Gastroesophageal sphincter (tissue), 3 donors: ENCODE measurements at regions not wholly inside any gene's neighbourhood (a gene's known extent, or its start where the extent isn't known, plus 50 kb on each side); places are given as distances from the start of the nearest gene placed in this dataset.

Source experiments
- POLR2A ChIP-seq, 2 donors: fragments of 450-650 bp; IDR thresholded peaks; one replicate each; pipeline ENCODE4 v1.6.1; 2017; ENCODE audit warnings: antibody characterized with exemption in 2 of 2, mild to moderate bottlenecking in 2 of 2, moderate library complexity in 1 of 2
- TF ChIP-seq, protein P1 (sequence below), 4 experiments: fragments of 200-600 bp in 2 of 4; fragments of 450-650 bp in 2 of 4; sonication (generic) in 1 of 4; IDR thresholded peaks; one replicate each; pipeline ENCODE4 v1.5.1; 2017 to 2019; ENCODE audit warnings: antibody characterized with exemption in 4 of 4, mild to moderate bottlenecking in 2 of 4, moderate library complexity in 2 of 4

DNA sequence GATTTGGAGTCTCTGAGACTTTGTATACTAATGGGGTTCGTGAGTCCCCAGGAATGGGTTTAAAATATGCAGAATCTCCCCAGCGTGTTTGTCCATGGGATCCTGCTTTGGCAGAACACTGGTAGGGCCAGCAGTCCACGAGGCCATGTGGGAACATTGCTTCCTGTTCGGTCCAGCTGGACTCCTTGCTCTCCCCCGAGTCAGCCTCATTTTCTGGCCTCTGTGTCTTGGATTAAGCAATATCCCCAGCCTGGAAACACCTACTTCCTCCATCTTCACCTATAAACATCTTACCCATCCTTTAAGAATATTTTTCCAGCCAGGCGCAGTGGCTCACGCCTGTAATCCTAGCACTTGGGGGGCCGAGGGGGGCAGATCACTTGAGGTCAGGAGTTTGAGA, 142.4 kb downstream of the NAV1 start:
- TF ChIP-seq, protein P1, sequence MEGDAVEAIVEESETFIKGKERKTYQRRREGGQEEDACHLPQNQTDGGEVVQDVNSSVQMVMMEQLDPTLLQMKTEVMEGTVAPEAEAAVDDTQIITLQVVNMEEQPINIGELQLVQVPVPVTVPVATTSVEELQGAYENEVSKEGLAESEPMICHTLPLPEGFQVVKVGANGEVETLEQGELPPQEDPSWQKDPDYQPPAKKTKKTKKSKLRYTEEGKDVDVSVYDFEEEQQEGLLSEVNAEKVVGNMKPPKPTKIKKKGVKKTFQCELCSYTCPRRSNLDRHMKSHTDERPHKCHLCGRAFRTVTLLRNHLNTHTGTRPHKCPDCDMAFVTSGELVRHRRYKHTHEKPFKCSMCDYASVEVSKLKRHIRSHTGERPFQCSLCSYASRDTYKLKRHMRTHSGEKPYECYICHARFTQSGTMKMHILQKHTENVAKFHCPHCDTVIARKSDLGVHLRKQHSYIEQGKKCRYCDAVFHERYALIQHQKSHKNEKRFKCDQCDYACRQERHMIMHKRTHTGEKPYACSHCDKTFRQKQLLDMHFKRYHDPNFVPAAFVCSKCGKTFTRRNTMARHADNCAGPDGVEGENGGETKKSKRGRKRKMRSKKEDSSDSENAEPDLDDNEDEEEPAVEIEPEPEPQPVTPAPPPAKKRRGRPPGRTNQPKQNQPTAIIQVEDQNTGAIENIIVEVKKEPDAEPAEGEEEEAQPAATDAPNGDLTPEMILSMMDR (IDR thresholded peaks at IDR 0.05), result no peak
- no peak for TF ChIP-seq POLR2A (IDR thresholded peaks at IDR 0.05)
